Esophagus squamous epithelium (tissue), 5 donors: ENCODE measurements at regions not wholly inside any gene's neighbourhood (a gene's known extent, or its start where the extent isn't known, plus 50 kb on each side); places are given as distances from the start of the nearest gene placed in this dataset.

Experiments used
- DNase-seq: peaks from one replicate; lab custom pipeline; 2025; lab: John Stamatoyannopoulos, UW
- H3K27ac ChIP-seq, 4 donors: fragments of 200-600 bp; sonication (generic); one replicate each; pipeline ENCODE4 v1.5.1; 2016 to 2019; ENCODE audit warnings: mild to moderate bottlenecking in 1 of 4
- H3K27me3 ChIP-seq, 4 donors: fragments of 200-600 bp; sonication (generic); 1 replicate in 3 of 4; 2 replicates in 1 of 4; pipeline versions ENCODE4 v1.5.1 to v1.6.0; 2017 to 2021; ENCODE audit warnings: antibody characterized with exemption in 1 of 4
- H3K36me3 ChIP-seq, 3 donors: fragments of 200-600 bp; sonication (generic); one replicate each; pipeline ENCODE4 v1.5.1; 2016 to 2019
- H3K4me1 ChIP-seq, 3 donors: fragments of 200-600 bp; sonication (generic); one replicate each; pipeline ENCODE4 v1.5.1; 2017 to 2019
- H3K4me3 ChIP-seq, 4 donors: fragments of 200-600 bp; sonication (generic); 1 replicate in 3 of 4; 2 replicates in 1 of 4; pipeline ENCODE4 v1.5.1; 2016 to 2019; ENCODE audit warnings: mild to moderate bottlenecking in 2 of 4, moderate library complexity in 1 of 4
- H3K9me3 ChIP-seq, 3 donors: fragments of 200-600 bp; sonication (generic); one replicate each; pipeline ENCODE4 v1.5.1; 2016 to 2019
- CTCF ChIP-seq, 6 experiments: fragments of 450-650 bp in 4 of 6; fragments of 200-600 bp in 2 of 6; sonication (generic) in 2 of 6; IDR thresholded peaks; one replicate each; pipeline ENCODE4 v1.5.1; 2016 to 2019; ENCODE audit warnings: antibody characterized with exemption in 6 of 6, mild to moderate bottlenecking in 4 of 6, moderate library complexity in 4 of 6
- POLR2A ChIP-seq, 4 donors: fragments of 450-650 bp; IDR thresholded peaks; one replicate each; pipeline ENCODE4 v1.6.1; 2017; ENCODE audit warnings: antibody characterized with exemption in 4 of 4, mild to moderate bottlenecking in 4 of 4, moderate library complexity in 3 of 4
- whole genome bisulfite sequencing, 2 donors: methylation state at CpG; one replicate each; pipeline ENCODE4 v1.1.5; 2018; 5-methylcytosine and 5-hydroxymethylcytosine counted together
- intact Hi-C: fragments of 100-400 bp; cut with DNase I; formaldehyde crosslinking; loops from one replicate; pipeline ENCODE4 v1.15.0; 2022
- donor health status: DM: yes; HTN: yes; CAD: no.

GRCh38 chrX:17994429-17994828, 133.3 kb upstream of the RAI2 start:
- Histone ChIP-seq H3K27me3 (no peaks in the 10 kb centered on the region), H3K4me1 (no peaks in the 10 kb centered on the region), H3K9me3 (no peaks in the 10 kb centered on the region), H3K36me3 (no peaks in the 10 kb centered on the region), H3K4me3 (no peak overlapping the region), H3K27ac (no peak overlapping the region)
- TF ChIP-seq POLR2A (IDR thresholded peaks at IDR 0.05) (no peak), CTCF (IDR thresholded peaks at IDR 0.05) (no peak)
- no peak for DNase-seq
- intact Hi-C loops = no loop called here
- 40 to 44% methylated on average over 2 of the region's 2 CpGs for WGBS, 2 donors

- TF ChIP-seq POLR2A (IDR thresholded peaks at IDR 0.05) = no peak
- no peak for TF ChIP-seq CTCF (IDR thresholded peaks at IDR 0.05)
- Histone ChIP-seq H3K9me3 (no peaks in the 10 kb centered on the region), H3K4me1 (no peaks in the 10 kb centered on the region), H3K36me3 (no peaks in the 10 kb centered on the region), H3K4me3 (no peak overlapping the region), H3K27ac (no peak overlapping the region), H3K27me3 (no peaks in the 10 kb centered on the region)
- WGBS, 2 donors = 83 to 89% methylated on average over 1 to 3 of the region's 3 CpGs
- DNase-seq = no peak
- intact Hi-C loops = no loop called here
These were observed 132.0 kb upstream of the RAI2 start for GRCh38 chrX:17993062-17993461.

- H3K4me1 ChIP-seq = no peaks in the 10 kb centered on the region
- no peak overlapping the region for H3K4me3 ChIP-seq
- no peak overlapping the region for H3K27ac ChIP-seq
- TF ChIP-seq POLR2A (IDR thresholded peaks at IDR 0.05) (no peak), CTCF (IDR thresholded peaks at IDR 0.05) (no peak)
- no peaks in the 10 kb centered on the region for H3K36me3 ChIP-seq
- 70% methylated on average over 1 of the region's 1 CpG; no CpG with 5 or more reads in 1 of the 2 donors for WGBS, 2 donors
- no peak for DNase-seq
- H3K27me3 ChIP-seq = no peaks in the 10 kb centered on the region
- no peaks in the 10 kb centered on the region for H3K9me3 ChIP-seq
- intact Hi-C loops = no loop called here
These were observed 129.4 kb upstream of the RAI2 start for GRCh38 chrX:17990532-17990931.

GRCh38 chrX:17987783-17988182, 126.7 kb upstream of the RAI2 start:
- DNase-seq = no peak
- H3K9me3 ChIP-seq = no peaks in the 10 kb centered on the region
- H3K27me3 ChIP-seq = no peaks in the 10 kb centered on the region
- H3K36me3 ChIP-seq = no peaks in the 10 kb centered on the region
- 17% methylated on average over 2 of the region's 2 CpGs for WGBS, 2 donors
- H3K27ac ChIP-seq = no peak overlapping the region
- TF ChIP-seq CTCF (IDR thresholded peaks at IDR 0.05) (no peak), POLR2A (IDR thresholded peaks at IDR 0.05) (no peak)
- no peaks in the 10 kb centered on the region for H3K4me1 ChIP-seq
- intact Hi-C loops = no loop called here
- H3K4me3 ChIP-seq = no peak overlapping the region

GRCh38 chrX:17986977-17987376, 125.9 kb upstream of the RAI2 start:
- TF ChIP-seq CTCF (IDR thresholded peaks at IDR 0.05) (no peak), POLR2A (IDR thresholded peaks at IDR 0.05) (no peak)
- no peaks in the 10 kb centered on the region for H3K27me3 ChIP-seq
- WGBS, 2 donors = 64 to 93% methylated on average over 3 of the region's 3 CpGs
- intact Hi-C loops = no loop called here
- no peak for DNase-seq
- H3K36me3 ChIP-seq = no peaks in the 10 kb centered on the region
- no peak overlapping the region for H3K4me3 ChIP-seq
- H3K4me1 ChIP-seq = no peaks in the 10 kb centered on the region
- no peaks in the 10 kb centered on the region for H3K9me3 ChIP-seq
- no peak overlapping the region for H3K27ac ChIP-seq
